PC-9 (cell line): ENCODE measurements at regions not wholly inside any gene's neighbourhood (a gene's known extent, or its start where the extent isn't known, plus 50 kb on each side); places are given as distances from the start of the nearest gene placed in this dataset.

ENCODE experiments used
- CTCF ChIP-seq: fragments of 200-600 bp; sonication (generic); conservative IDR thresholded peaks from 2 replicates; pipeline ENCODE4 v1.6.1; 2017; ENCODE audit warnings: mixed run types, antibody characterized with exemption, mild to moderate bottlenecking, moderate library complexity
- EZH2 ChIP-seq: fragments of 200-600 bp; sonication (generic); IDR thresholded peaks from 2 replicates; pipeline ENCODE4 v1.8.0; 2017; ENCODE audit warnings: antibody characterized with exemption, low read depth

- TF ChIP-seq CTCF (no peak), EZH2 (no peak)
These were observed 491.2 kb upstream of the ATXN8OS start for GRCh38 chr13:69616396-69616795.
